SK-N-MC (cell line): ENCODE measurements at regions not wholly inside any gene's neighbourhood (a gene's known extent, or its start where the extent isn't known, plus 50 kb on each side); places are given as distances from the start of the nearest gene placed in this dataset.

Experiments used
- DNase-seq: peaks from one replicate; pipeline ENCODE4 v3.0.0-alpha.2; 2011; ENCODE audit warnings: low read depth, low spot score
- H3K27ac ChIP-seq: fragments of 200-600 bp; sonication (generic); 2 replicates; pipeline ENCODE4 v1.5.1; 2016; ENCODE audit warnings: mixed run types
- H3K36me3 ChIP-seq: fragments of 200-600 bp; sonication (generic); 2 replicates; pipeline ENCODE4 v1.6.1; 2017; ENCODE audit warnings: antibody characterized with exemption, low read length, mixed read lengths; ENCODE audit not compliant: insufficient read depth
- H3K4me3 ChIP-seq: fragments of 200-600 bp; sonication (generic); 2 replicates; pipeline ENCODE4 v1.5.1; 2016
- H3K9ac ChIP-seq: fragments of 200-600 bp; sonication (generic); 2 replicates; pipeline ENCODE4 v1.8.0; 2017; ENCODE audit warnings: mixed run types, mixed read lengths; ENCODE audit not compliant: insufficient read length
- H3K9me3 ChIP-seq: fragments of 200-600 bp; sonication (generic); 2 replicates; pipeline ENCODE4 v1.6.1; 2017; ENCODE audit warnings: low read depth, mild to moderate bottlenecking, antibody characterized with exemption, low read length, moderate library complexity, mixed read lengths
- EZH2 ChIP-seq: fragments of 200-600 bp; sonication (generic); IDR thresholded peaks from one replicate; pipeline ENCODE4 v1.6.1; 2017; ENCODE audit warnings: antibody characterized with exemption
- FOXP2 ChIP-seq: optimal IDR thresholded peaks from 2 replicates; pipeline ENCODE3; 2011; ENCODE audit warnings: mild to moderate bottlenecking, moderate library complexity; ENCODE audit not compliant: insufficient read depth; ENCODE audit errors: extremely low read length, control extremely low read depth
- POLR2AphosphoS5 ChIP-seq: IDR thresholded peaks from 2 replicates; pipeline ENCODE4 v1.6.1; 2012; ENCODE audit warnings: mild to moderate bottlenecking, low read depth, low read length, borderline replicate concordance

DNA sequence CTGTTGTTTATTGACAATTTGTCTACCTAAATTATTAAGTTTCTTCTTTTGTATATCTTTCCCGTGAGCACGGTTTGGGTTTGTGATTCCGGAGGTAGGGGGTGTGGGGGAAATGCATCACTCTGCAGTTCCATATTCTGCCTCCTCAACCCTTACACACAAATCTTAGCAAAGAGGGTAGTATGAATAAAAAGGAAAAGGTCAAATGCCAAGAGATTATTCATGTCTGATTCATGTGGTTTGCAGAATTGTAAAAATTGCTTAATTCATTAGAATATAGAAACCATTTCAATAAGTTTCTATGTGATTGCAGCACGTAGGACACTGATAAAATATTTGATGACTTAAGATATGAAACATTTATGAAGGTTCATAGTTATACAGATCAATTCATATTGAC is 601.9 kb downstream of the SEMA5A start:
- Histone ChIP-seq H3K4me3 (no peak overlapping the region), H3K27ac (no peak overlapping the region), H3K9me3 (no peaks in the 10 kb centered on the region), H3K36me3 (no peaks in the 10 kb centered on the region), H3K9ac (no peak overlapping the region)
- TF ChIP-seq POLR2AphosphoS5 (no peak), FOXP2 (no peak), EZH2 (no peak)
- DNase-seq = no peak

DNA sequence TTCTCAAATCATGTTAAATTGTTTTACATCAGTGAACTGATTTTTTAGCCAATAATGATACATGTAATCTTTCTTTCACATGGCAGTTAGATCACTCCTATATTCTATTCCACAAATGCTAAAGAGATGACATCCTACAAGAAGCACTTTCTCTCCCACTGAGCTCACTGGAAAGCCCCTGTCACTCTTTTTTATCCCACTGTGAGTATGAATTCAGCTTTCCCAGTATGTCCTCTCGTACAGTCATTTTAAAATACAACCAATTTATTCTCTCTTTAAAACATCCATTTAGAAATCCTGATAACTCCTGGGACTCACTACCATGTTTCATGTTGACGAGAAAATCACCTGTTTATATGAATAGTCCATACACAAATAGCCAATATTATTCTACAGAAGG is 599.9 kb downstream of the SEMA5A start:
- TF ChIP-seq POLR2AphosphoS5 = no peak
- no peak for TF ChIP-seq FOXP2
- TF ChIP-seq EZH2 = no peak
- Histone ChIP-seq H3K4me3 (no peak overlapping the region), H3K36me3 (no peaks in the 10 kb centered on the region), H3K9me3 (no peaks in the 10 kb centered on the region), H3K9ac (no peak overlapping the region), H3K27ac (no peak overlapping the region)
- DNase-seq = no peak

- no peak overlapping the region for H3K9ac ChIP-seq
- H3K36me3 ChIP-seq = no peaks in the 10 kb centered on the region
- H3K9me3 ChIP-seq = no peaks in the 10 kb centered on the region
- no peak for DNase-seq
- no peak overlapping the region for H3K4me3 ChIP-seq
- TF ChIP-seq FOXP2 (no peak), EZH2 (no peak), POLR2AphosphoS5 (no peak)
- no peak overlapping the region for H3K27ac ChIP-seq
Observed at GRCh38 chr5:8949908-8950307, 596.0 kb downstream of the SEMA5A start.

DNA sequence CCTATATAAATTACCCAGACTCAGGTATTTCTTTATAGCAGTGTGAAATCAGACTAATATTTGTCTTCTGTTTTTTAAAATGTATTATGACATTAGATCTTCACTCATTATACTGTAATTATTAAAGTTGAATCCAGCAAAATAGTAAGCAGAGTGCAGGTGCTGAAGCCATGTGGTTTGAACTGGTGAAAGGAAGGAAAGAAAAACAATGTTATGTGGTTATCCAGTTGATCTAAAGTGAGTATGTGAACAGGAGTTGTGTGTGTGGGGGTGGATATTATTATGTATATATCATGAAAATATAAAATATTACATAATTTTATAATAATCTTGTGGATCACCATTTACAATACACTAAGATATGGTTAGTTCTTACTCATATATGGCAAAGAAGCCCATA is 593.7 kb downstream of the SEMA5A start:
- no peak for DNase-seq
- Histone ChIP-seq H3K27ac (no peak overlapping the region), H3K36me3 (no peaks in the 10 kb centered on the region), H3K9me3 (no peaks in the 10 kb centered on the region), H3K4me3 (no peak overlapping the region), H3K9ac (no peak overlapping the region)
- TF ChIP-seq POLR2AphosphoS5 = no peak
- TF ChIP-seq EZH2 = no peak
- TF ChIP-seq FOXP2 = no peak

DNA sequence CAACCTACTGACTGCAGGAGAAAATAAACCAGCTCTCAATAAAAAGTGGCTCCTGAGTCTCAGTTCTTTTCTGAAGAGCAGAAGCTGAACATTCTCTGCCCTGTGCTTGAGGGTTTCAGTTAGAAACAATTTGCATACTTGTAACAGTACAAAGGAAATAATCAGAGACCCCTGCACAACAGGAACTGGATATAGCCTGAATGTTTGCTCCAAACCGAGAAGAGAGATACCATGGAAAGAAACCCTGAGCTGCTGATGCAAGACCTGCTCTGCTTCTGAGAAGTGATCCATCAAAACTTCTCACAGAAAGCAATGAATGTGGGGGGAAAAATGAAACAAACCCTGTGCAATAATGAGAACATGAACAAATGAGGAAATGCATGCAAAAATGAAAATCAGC is 592.9 kb downstream of the SEMA5A start:
- no peak for TF ChIP-seq FOXP2
- TF ChIP-seq EZH2 = no peak
- TF ChIP-seq POLR2AphosphoS5 = no peak
- H3K36me3 ChIP-seq = no peaks in the 10 kb centered on the region
- no peak overlapping the region for H3K9ac ChIP-seq
- no peak for DNase-seq
- no peak overlapping the region for H3K27ac ChIP-seq
- no peak overlapping the region for H3K4me3 ChIP-seq
- H3K9me3 ChIP-seq = no peaks in the 10 kb centered on the region

DNA sequence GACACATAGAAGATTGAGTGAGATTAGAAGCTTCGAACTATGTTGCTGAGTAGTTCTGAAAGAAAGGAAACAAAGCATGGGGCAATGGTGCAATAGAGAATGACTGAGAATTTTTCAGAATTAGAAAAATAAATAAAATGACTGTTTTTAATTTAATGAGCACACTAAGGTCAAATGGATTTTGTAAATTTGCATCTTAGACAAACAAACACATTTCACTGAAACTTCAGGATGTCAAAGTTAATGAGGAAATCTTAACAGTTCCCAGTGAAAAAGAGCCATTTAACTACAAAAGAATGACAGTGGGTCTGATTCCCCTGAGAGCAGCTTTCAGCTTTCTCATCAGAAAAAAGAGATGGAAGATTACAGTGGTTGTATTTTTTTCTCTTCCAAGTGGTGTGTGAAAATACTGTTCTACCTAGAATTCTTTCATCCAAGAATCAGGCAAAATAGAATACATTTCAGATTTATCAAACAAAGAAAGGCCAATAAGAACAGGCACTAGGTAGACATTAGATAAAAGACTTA is 591.9 kb downstream of the SEMA5A start:
- DNase-seq = no peak
- Histone ChIP-seq H3K27ac (no peak overlapping the region), H3K9me3 (no peaks in the 10 kb centered on the region)

DNA sequence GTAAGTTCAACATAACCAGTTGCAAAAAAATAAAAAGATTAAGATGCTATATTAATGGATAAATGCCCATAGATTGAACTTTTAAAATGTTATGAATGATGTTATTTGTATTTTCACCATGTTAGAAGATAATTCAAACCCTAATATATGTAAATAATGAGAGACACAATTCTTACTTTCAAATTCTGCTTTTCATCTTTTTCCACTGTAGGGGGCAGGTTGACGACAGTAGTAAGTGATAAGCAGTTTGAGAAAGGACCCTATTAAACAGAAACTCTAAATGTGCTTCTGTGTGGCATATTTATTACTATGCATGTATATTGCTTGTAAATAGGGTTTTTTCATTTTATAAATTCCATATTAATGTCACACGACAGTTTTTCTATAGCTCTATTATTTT is 591.1 kb downstream of the SEMA5A start:
- H3K36me3 ChIP-seq = no peaks in the 10 kb centered on the region
- no peak for DNase-seq
- no peak overlapping the region for H3K9ac ChIP-seq
- TF ChIP-seq FOXP2 (no peak), POLR2AphosphoS5 (no peak), EZH2 (no peak)
- no peaks in the 10 kb centered on the region for H3K9me3 ChIP-seq
- H3K27ac ChIP-seq = no peak overlapping the region
- no peak overlapping the region for H3K4me3 ChIP-seq

More for the DNA sequence above, 591.9 kb downstream of the SEMA5A start:
- Histone ChIP-seq H3K9ac (no peak overlapping the region), H3K4me3 (no peak overlapping the region), H3K36me3 (no peaks in the 10 kb centered on the region)
- TF ChIP-seq POLR2AphosphoS5 = no peak
- no peak for TF ChIP-seq FOXP2

- Histone ChIP-seq H3K4me3 (no peak overlapping the region), H3K9ac (no peak overlapping the region), H3K36me3 (no peaks in the 10 kb centered on the region), H3K27ac (no peak overlapping the region), H3K9me3 (no peaks in the 10 kb centered on the region)
- no peak for DNase-seq
- TF ChIP-seq POLR2AphosphoS5 (no peak), FOXP2 (no peak), EZH2 (no peak)
Observed at GRCh38 chr5:8956659-8957058, 589.2 kb downstream of the SEMA5A start.

DNA sequence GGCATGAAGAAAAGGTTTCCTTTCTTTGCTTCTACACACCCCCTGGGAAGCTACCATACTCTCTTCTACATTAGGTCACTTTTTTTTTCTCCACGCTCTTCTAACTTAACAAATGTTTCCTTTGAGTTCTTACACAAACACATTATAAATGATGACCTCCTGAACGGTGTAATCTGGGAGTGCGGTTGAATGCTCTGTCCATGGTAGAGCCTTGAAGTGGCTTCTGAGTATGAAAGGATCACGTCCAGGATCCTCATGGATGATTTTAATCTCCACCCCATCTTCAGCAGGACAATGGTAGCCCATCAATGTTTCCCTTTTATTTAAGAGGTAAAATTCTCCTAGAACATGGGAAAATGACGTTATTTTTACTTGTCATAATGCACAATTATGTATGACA is 587.3 kb downstream of the SEMA5A start:
- Histone ChIP-seq H3K27ac (no peak overlapping the region), H3K4me3 (no peak overlapping the region), H3K9ac (no peak overlapping the region), H3K36me3 (no peaks in the 10 kb centered on the region), H3K9me3 (no peaks in the 10 kb centered on the region)
- TF ChIP-seq FOXP2 (no peak), EZH2 (no peak), POLR2AphosphoS5 (no peak)
- no peak for DNase-seq

- no peak for DNase-seq
- no peak overlapping the region for H3K4me3 ChIP-seq
- H3K9me3 ChIP-seq = no peaks in the 10 kb centered on the region
- no peak for TF ChIP-seq FOXP2
- no peak for TF ChIP-seq EZH2
- TF ChIP-seq POLR2AphosphoS5 = no peak
- H3K27ac ChIP-seq = no peak overlapping the region
- H3K9ac ChIP-seq = no peak overlapping the region
- H3K36me3 ChIP-seq = no peaks in the 10 kb centered on the region
Observed at GRCh38 chr5:8961219-8961618, 584.7 kb downstream of the SEMA5A start.
